Spleen (tissue), 11 donors: ENCODE measurements at regions not wholly inside any gene's neighbourhood (a gene's known extent, or its start where the extent isn't known, plus 50 kb on each side); places are given as distances from the start of the nearest gene placed in this dataset.

ENCODE experiments used
- DNase-seq: peaks from one replicate; pipeline ENCODE4 v3.0.0-alpha.2; 2020
- H3K27ac ChIP-seq, 8 donors: fragments of 200-600 bp; sonication (generic) in 7 of 8; 1 replicate in 4 of 8; 2 replicates in 4 of 8; pipeline versions ENCODE4 v1.5.0 to v1.8.0; 2016 to 2021; ENCODE audit warnings: inconsistent platforms in 4 of 8, mild to moderate bottlenecking in 4 of 8, moderate library complexity in 1 of 8
- H3K27me3 ChIP-seq, 7 donors: fragments of 200-600 bp; sonication (generic) in 6 of 7; replicated peaks in 1 of 7; 1 replicate in 4 of 7; 2 replicates in 3 of 7; pipeline versions ENCODE4 v1.5.0 to v1.8.0; 2016 to 2021; ENCODE audit warnings: inconsistent platforms in 3 of 7, mild to moderate bottlenecking in 1 of 7
- H3K36me3 ChIP-seq, 6 donors: fragments of 200-600 bp; sonication (generic) in 5 of 6; 1 replicate in 4 of 6; 2 replicates in 2 of 6; pipeline versions ENCODE4 v1.5.0 to v1.8.0; 2016 to 2021; ENCODE audit warnings: inconsistent platforms in 2 of 6
- H3K4me1 ChIP-seq, 6 donors: fragments of 200-600 bp; sonication (generic) in 5 of 6; 1 replicate in 3 of 6; 2 replicates in 3 of 6; pipeline versions ENCODE4 v1.5.0 to v1.8.0; 2016 to 2021; ENCODE audit warnings: inconsistent platforms in 3 of 6
- H3K4me3 ChIP-seq, 8 donors: fragments of 200-600 bp; sonication (generic) in 7 of 8; 1 replicate in 4 of 8; 2 replicates in 4 of 8; pipeline versions ENCODE4 v1.5.0 to v1.8.0; 2016 to 2021; ENCODE audit warnings: inconsistent platforms in 4 of 8, mild to moderate bottlenecking in 4 of 8, moderate library complexity in 2 of 8
- H3K9me3 ChIP-seq, 8 donors: fragments of 200-600 bp; sonication (generic) in 7 of 8; 1 replicate in 4 of 8; 2 replicates in 4 of 8; pipeline versions ENCODE4 v1.5.0 to v1.8.0; 2016 to 2021; ENCODE audit warnings: inconsistent platforms in 4 of 8
- POLR2A ChIP-seq, 3 donors: fragments of 450-650 bp; IDR thresholded peaks; one replicate each; pipeline ENCODE4 v1.5.1; 2017; ENCODE audit warnings: antibody characterized with exemption in 3 of 3, mild to moderate bottlenecking in 1 of 3
- POLR2AphosphoS5 ChIP-seq, 3 donors: sonication (generic); formaldehyde crosslinking; IDR thresholded peaks; one replicate each; pipeline ENCODE4 v1.5.1; 2017; ENCODE audit warnings: antibody characterized with exemption in 3 of 3
- WGBS, 5 donors: extraction: QIAGEN DNeasy Blood & Tissue Kit in 3 of 5; methylation state at CpG; one replicate each; pipeline versions ENCODE4 v1.1.5 to v1.1.7; 2013 to 2018; 5-methylcytosine and 5-hydroxymethylcytosine counted together
- intact Hi-C: fragments of 100-400 bp; cut with DNase I; formaldehyde crosslinking; loops from one replicate; pipeline ENCODE4 v1.15.0; 2023; ENCODE audit warnings: low total_unique reads
- TF ChIP-seq, protein P1 (sequence below), 11 experiments: fragments of 200-600 bp in 7 of 11; fragments of 450-650 bp in 4 of 11; sonication (generic) in 4 of 11; IDR thresholded peaks in 8 of 11; conservative IDR thresholded peaks in 3 of 11; 1 replicate in 7 of 11; 2 replicates in 4 of 11; pipeline versions ENCODE4 v1.4.0 to v1.8.0; 2016 to 2021; ENCODE audit warnings: antibody characterized with exemption in 11 of 11, inconsistent platforms in 4 of 11, mild to moderate bottlenecking in 1 of 11
- donor health status: healthy with polysubstance abuse.
- donor health status: DM: no; HTN: no; CAD: no; lungs with moderate emphysema.
- donor health status: DM: no; HTN: no; CAD: no.
- donor health status: Bipolar disorder and iron deficiency.
- donor health status: healthy.
- donor health status: DM: no; HTN: no; CAD: no.
- donor health status: DM: yes; HTN: yes; CAD: no.

DNA sequence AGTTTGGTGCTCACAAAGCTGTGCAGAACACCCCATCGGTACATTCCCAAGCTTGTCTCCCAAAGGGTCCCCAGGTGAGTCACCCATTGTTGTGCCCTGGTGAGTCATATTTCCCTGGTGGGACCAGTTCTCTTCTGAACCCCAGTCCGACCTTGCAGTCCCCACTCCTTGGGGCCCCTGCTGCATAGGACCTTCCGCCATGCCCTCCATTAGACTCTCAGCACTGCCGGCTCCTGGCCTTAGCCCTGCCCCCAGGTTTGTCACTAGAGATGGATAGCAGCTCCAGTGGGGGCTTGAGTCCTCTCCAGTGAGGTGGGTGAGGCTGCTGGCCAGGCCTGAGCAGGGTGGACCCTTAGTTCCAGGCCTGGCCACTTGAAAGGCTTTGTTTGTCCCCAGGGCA lies 80.5 kb upstream of the MKI67 start:
- no peaks in the 10 kb centered on the region for H3K36me3 ChIP-seq

DNA sequence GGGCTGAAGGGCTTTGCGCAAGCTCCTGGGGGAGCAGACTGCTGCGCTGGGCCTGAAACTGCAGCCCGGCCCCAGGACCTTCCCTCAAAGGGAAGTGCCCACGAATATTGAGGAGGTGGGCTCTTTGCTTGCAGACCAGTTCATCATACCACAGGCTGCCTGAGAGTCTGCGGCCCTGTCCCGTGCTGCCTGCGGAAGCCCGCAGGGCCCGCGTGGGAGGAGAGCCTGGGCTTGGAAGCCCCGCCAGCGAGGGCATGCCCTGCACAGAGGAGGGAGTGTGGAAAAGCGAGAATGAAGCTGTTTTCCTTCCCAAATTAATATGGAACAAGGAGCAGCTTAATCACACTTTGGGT lies 83.6 kb upstream of the MKI67 start:
- Histone ChIP-seq H3K4me1 (peaks cover 0 to 34% (median 24%) of the 10 kb centered on the region in 6 donors), H3K27ac (peak overlapping the region in 4 of 8 donors; percentile 88 to 95 (median 92)), H3K36me3 (no peaks in the 10 kb centered on the region), H3K4me3 (peak overlapping the region in 7 of 8 donors; percentile 64 to 86 (median 69)), H3K9me3 (no peaks in the 10 kb centered on the region), H3K27me3 (peaks cover 0 to 15% (median 0%) of the 10 kb centered on the region in 7 donors)
- WGBS, 5 donors, result 54 to 80% (median 74%) methylated on average over 13 of the region's 13 CpGs
- TF ChIP-seq POLR2A (IDR thresholded peaks at IDR 0.05), result no peak
- TF ChIP-seq, protein P1, sequence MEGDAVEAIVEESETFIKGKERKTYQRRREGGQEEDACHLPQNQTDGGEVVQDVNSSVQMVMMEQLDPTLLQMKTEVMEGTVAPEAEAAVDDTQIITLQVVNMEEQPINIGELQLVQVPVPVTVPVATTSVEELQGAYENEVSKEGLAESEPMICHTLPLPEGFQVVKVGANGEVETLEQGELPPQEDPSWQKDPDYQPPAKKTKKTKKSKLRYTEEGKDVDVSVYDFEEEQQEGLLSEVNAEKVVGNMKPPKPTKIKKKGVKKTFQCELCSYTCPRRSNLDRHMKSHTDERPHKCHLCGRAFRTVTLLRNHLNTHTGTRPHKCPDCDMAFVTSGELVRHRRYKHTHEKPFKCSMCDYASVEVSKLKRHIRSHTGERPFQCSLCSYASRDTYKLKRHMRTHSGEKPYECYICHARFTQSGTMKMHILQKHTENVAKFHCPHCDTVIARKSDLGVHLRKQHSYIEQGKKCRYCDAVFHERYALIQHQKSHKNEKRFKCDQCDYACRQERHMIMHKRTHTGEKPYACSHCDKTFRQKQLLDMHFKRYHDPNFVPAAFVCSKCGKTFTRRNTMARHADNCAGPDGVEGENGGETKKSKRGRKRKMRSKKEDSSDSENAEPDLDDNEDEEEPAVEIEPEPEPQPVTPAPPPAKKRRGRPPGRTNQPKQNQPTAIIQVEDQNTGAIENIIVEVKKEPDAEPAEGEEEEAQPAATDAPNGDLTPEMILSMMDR (IDR thresholded peaks at IDR 0.05 in 8 of 11, conservative IDR thresholded peaks at IDR 0.05 in 3 of 11), result no peak
- no peak for TF ChIP-seq POLR2AphosphoS5 (IDR thresholded peaks at IDR 0.05)
- DNase-seq, result peak; percentile 86
- intact Hi-C loops, result no loop called here

More for the DNA sequence above, 80.5 kb upstream of the MKI67 start:
- Histone ChIP-seq H3K27ac (no peak overlapping the region), H3K4me1 (peaks cover 0 to 27% (median 17%) of the 10 kb centered on the region in 6 donors), H3K9me3 (peaks cover 0 to 18% (median 5%) of the 10 kb centered on the region in 8 donors), H3K4me3 (no peak overlapping the region), H3K27me3 (peaks cover 0 to 18% (median 0%) of the 10 kb centered on the region in 7 donors)
- WGBS, 5 donors, result 90 to 97% (median 92%) methylated on average over 4 of the region's 4 CpGs
- DNase-seq, result no peak
- no peak for TF ChIP-seq POLR2AphosphoS5 (IDR thresholded peaks at IDR 0.05)
- no peak for TF ChIP-seq POLR2A (IDR thresholded peaks at IDR 0.05)
- TF ChIP-seq, protein P1 (IDR thresholded peaks at IDR 0.05 in 8 of 11, conservative IDR thresholded peaks at IDR 0.05 in 3 of 11), result no peak
- intact Hi-C loops, result no loop called here

DNA sequence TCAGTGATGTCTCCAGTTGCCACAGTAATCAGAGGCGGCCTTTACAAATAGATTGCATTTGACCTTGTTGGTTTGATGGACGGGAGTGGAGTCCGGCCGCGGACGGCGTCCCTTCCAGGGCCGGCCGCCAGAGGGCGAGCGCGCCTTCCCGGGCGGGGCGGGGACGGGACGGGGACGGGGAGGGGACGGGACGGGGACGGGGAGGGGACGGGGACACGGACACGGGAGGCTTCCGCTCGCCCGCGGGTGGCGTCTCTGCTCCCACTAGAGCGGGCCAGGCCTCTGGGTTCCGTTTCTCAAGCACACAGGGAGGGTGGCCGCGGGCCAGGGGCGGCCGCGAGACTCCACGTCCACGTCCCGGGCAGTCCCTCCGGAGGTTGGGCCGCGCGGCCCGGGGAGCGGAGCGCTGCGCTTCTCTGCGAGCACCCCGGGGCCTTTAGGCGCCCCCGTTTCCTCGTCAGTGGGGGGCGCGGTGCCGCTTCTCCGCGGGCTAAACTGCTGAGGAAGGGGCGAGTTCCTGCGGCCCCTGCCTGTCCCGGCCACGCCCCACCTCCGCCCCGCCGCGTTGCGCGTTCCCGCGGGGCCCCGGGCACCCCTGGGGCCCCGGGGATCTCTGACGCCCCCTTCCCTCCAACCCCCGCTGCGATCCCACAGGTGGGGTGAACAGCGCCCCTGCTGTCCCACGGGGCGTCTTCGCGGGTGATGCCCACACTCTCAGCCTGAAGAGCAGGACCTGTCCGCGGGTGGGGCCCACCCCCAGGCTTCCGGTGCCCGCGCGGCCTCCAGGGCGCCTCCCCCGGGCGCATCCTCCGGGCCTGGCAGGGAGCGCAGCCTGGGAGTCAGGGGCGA lies 84.2 kb upstream of the MKI67 start:
- Histone ChIP-seq H3K9me3 (no peaks in the 10 kb centered on the region), H3K4me1 (peaks cover 0 to 34% (median 24%) of the 10 kb centered on the region in 6 donors), H3K4me3 (peak overlapping the region; percentile 64 to 86 (median 69)), H3K36me3 (no peaks in the 10 kb centered on the region), H3K27ac (peak overlapping the region; percentile 79 to 95 (median 89)), H3K27me3 (peaks cover 0 to 13% (median 0%) of the 10 kb centered on the region in 7 donors)
- TF ChIP-seq POLR2AphosphoS5 (IDR thresholded peaks at IDR 0.05) (peak; percentile 65 to 77 (median 67)), POLR2A (IDR thresholded peaks at IDR 0.05) (no peak)
- TF ChIP-seq, protein P1 (IDR thresholded peaks at IDR 0.05 in 8 of 11, conservative IDR thresholded peaks at IDR 0.05 in 3 of 11), result peak; percentile 53 to 93 (median 83)
- peak; percentile 96 for DNase-seq
- 0 to 2% (median 1%) methylated on average over 20 to 91 of the region's 91 CpGs for WGBS, 5 donors
- intact Hi-C loops, result no loop called here

DNA sequence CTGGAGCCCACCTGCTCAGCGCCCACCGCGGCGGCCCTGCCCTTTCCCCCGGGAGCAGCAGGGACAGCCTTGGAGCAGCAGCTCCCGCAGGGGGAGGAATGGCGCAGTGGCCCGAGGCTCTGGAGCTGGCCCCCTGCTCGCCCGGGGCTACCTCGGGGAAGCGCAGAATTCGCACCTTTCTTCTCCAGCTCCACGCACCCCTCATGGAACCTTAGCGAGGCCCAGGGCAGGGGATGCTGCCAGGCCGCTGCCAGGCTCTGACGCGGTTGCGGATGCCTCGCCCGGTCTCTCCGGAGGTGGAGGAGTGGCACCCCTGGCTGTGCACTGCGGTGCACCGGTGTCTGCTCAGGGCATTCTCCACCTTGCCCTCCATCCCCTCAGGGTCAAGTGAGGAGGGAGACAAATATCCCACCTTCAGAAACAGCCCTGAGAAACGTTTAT lies 84.9 kb upstream of the MKI67 start:
- Histone ChIP-seq H3K9me3 (no peaks in the 10 kb centered on the region), H3K4me3 (peak overlapping the region; percentile 64 to 86 (median 69)), H3K27ac (peak overlapping the region in 7 of 8 donors; percentile 88 to 95 (median 89)), H3K36me3 (no peaks in the 10 kb centered on the region), H3K27me3 (peaks cover 0 to 11% (median 0%) of the 10 kb centered on the region in 7 donors), H3K4me1 (peaks cover 0 to 34% (median 24%) of the 10 kb centered on the region in 6 donors)
- intact Hi-C loops, result no loop called here
- no peak for TF ChIP-seq POLR2AphosphoS5 (IDR thresholded peaks at IDR 0.05)
- no peak for TF ChIP-seq POLR2A (IDR thresholded peaks at IDR 0.05)
- TF ChIP-seq, protein P1 (IDR thresholded peaks at IDR 0.05 in 8 of 11, conservative IDR thresholded peaks at IDR 0.05 in 3 of 11), result no peak
- DNase-seq, result peak; percentile 87
- WGBS, 5 donors, result 42 to 58% (median 54%) methylated on average over 15 to 25 of the region's 25 CpGs
